ENCODE measurements at regions not wholly inside any gene's neighbourhood (a gene's known extent, or its start where the extent isn't known, plus 50 kb on each side); places are given as distances from the start of the nearest gene placed in this dataset.

DNA sequence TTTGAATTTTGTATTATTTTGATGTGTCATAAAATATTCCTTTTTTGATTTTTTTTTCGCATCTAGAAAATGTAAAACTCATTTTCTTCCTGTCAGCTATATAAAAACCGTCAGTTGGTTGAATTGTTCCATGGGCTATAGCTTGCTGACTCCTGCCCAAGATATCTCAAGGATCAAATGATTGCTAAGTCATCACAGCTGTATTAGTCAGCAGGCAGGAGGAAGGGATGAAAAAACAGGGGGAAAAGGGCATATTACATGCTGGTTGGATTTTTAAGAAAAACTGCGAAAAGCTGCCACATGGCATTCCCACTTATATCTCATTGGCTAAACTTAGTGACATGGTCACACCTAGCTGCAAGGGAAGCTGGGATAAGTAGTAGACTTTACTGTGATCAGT is 569.9 kb downstream of the BCKDHB start:
- DNase-seq (ENCODE audit: extremely low spot score in 2 of 2) = no peak
- Histone ChIP-seq H3K36me3 (no peaks in the 10 kb centered on the region), H3K4me1 (no peaks in the 10 kb centered on the region), H3K27ac (no peak overlapping the region), H3K27me3 (no peaks in the 10 kb centered on the region), H3K4me3 (no peak overlapping the region), H3K9me3 (no peaks in the 10 kb centered on the region)
- intact Hi-C loops (cut with DNase I) = no loop called here
- TF ChIP-seq POLR2A (IDR thresholded peaks at IDR 0.05) (no peak), POLR2AphosphoS5 (IDR thresholded peaks at IDR 0.05; ENCODE audit: insufficient read depth in 1 of 2, low read depth in 1 of 2) (no peak)
- TF ChIP-seq, protein P1, sequence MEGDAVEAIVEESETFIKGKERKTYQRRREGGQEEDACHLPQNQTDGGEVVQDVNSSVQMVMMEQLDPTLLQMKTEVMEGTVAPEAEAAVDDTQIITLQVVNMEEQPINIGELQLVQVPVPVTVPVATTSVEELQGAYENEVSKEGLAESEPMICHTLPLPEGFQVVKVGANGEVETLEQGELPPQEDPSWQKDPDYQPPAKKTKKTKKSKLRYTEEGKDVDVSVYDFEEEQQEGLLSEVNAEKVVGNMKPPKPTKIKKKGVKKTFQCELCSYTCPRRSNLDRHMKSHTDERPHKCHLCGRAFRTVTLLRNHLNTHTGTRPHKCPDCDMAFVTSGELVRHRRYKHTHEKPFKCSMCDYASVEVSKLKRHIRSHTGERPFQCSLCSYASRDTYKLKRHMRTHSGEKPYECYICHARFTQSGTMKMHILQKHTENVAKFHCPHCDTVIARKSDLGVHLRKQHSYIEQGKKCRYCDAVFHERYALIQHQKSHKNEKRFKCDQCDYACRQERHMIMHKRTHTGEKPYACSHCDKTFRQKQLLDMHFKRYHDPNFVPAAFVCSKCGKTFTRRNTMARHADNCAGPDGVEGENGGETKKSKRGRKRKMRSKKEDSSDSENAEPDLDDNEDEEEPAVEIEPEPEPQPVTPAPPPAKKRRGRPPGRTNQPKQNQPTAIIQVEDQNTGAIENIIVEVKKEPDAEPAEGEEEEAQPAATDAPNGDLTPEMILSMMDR (IDR thresholded peaks at IDR 0.05) = no peak

DNA sequence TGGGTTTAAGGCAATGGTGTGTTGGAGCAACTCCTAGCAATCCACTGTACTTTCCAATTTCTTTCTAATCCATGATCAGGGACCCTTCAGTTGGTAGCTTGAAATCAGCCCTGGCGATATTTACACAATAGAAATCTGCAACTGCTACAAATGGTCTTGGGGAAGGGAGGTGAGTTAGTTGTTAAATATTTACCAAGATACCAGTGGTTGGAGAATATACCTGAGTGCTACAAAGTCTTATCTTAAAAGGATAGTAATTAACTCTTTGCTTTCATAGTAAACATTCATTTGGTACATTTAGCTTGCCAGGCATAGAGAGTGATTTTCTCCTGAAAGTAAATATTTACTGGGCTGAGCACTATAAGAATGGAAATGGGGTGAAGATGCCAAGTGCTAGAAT is 568.2 kb downstream of the BCKDHB start:
- H3K27ac ChIP-seq = no peak overlapping the region
- no peak overlapping the region for H3K4me3 ChIP-seq
- intact Hi-C loops (cut with DNase I) = no loop called here
- H3K36me3 ChIP-seq = no peaks in the 10 kb centered on the region
- H3K4me1 ChIP-seq = no peaks in the 10 kb centered on the region
- no peak for DNase-seq (ENCODE audit: extremely low spot score in 2 of 2)
- no peaks in the 10 kb centered on the region for H3K27me3 ChIP-seq
- no peaks in the 10 kb centered on the region for H3K9me3 ChIP-seq
- TF ChIP-seq POLR2AphosphoS5 (IDR thresholded peaks at IDR 0.05; ENCODE audit: insufficient read depth in 1 of 2, low read depth in 1 of 2) (no peak), POLR2A (IDR thresholded peaks at IDR 0.05) (no peak)
- TF ChIP-seq, protein P1 (IDR thresholded peaks at IDR 0.05) = no peak

DNA sequence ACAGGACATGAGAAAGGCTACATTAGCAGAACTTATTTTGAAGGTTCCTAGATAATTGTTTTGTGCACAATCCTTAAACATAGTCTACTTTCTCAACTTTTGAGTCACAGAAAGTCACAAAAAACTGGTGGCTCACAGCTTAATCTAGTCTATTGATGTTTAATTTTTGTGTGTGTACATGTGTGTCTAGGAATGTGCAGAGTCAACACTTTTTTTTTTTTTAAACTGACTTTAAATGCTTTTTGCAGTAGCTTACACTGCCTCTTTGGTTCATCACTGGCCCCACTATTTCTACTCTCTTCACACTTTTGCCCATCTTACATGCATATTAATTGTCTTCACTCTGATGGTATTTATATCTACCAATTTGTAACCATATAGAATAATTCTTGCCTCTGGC is 566.9 kb downstream of the BCKDHB start:
- DNase-seq (ENCODE audit: extremely low spot score in 2 of 2) = no peak
- H3K27me3 ChIP-seq = no peaks in the 10 kb centered on the region
- no peak overlapping the region for H3K4me3 ChIP-seq
- intact Hi-C loops (cut with DNase I) = no loop called here
- no peaks in the 10 kb centered on the region for H3K36me3 ChIP-seq
- no peaks in the 10 kb centered on the region for H3K4me1 ChIP-seq
- TF ChIP-seq POLR2AphosphoS5 (IDR thresholded peaks at IDR 0.05; ENCODE audit: insufficient read depth in 1 of 2, low read depth in 1 of 2) (no peak), POLR2A (IDR thresholded peaks at IDR 0.05) (no peak)
- TF ChIP-seq, protein P1 (IDR thresholded peaks at IDR 0.05) = no peak
- no peaks in the 10 kb centered on the region for H3K9me3 ChIP-seq
- H3K27ac ChIP-seq = no peak overlapping the region

DNA sequence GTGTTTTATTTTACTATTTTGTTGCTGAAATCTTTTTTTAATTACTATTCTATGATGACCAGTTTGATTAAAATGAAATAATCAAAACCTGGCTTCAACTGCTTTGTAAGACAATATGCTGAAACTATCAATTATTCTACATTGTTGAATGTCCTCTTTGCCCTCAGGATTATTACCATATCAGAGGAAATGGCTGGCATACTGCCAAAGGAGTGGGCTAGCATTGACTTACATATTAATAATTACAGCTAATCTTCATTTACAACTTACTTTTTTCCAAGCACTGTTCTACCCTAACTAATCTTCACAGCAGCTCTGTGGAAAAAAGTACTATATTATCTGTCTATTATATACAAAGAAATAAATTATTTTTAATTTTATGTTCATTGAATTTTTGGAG is 560.5 kb downstream of the BCKDHB start:
- intact Hi-C loops (cut with DNase I) = no loop called here
- Histone ChIP-seq H3K27me3 (no peaks in the 10 kb centered on the region), H3K4me3 (no peak overlapping the region), H3K27ac (no peak overlapping the region), H3K4me1 (no peaks in the 10 kb centered on the region), H3K9me3 (no peaks in the 10 kb centered on the region), H3K36me3 (no peaks in the 10 kb centered on the region)
- TF ChIP-seq POLR2A (IDR thresholded peaks at IDR 0.05) = no peak
- TF ChIP-seq, protein P1 (IDR thresholded peaks at IDR 0.05) = no peak
- TF ChIP-seq POLR2AphosphoS5 (IDR thresholded peaks at IDR 0.05; ENCODE audit: insufficient read depth in 1 of 2, low read depth in 1 of 2) = no peak
- DNase-seq (ENCODE audit: extremely low spot score in 2 of 2) = no peak

DNA sequence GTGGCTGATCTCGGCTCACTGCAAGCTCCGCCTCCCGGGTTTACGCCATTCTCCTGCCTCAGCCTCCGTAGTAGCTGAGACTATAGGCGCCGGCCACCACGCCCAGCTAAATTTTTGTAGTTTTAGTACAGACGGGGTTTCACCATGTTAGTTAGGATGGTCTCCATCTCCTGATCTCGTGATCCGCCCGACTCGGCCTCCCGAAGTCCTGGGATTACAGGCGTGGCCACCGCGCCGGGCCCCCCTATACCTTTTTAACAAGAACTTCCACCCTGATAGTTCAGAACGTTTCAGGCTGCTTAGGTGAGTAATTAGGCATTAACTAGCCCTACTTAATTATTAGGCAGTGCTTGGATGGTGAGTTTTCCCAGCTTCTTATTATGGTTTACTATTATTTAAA is 552.5 kb downstream of the BCKDHB start:
- H3K27me3 ChIP-seq = no peaks in the 10 kb centered on the region
- DNase-seq (ENCODE audit: extremely low spot score in 2 of 2) = no peak
- no peaks in the 10 kb centered on the region for H3K9me3 ChIP-seq
- H3K4me1 ChIP-seq = no peaks in the 10 kb centered on the region
- intact Hi-C loops (cut with DNase I) = no loop called here
- no peaks in the 10 kb centered on the region for H3K36me3 ChIP-seq
- no peak overlapping the region for H3K4me3 ChIP-seq
- TF ChIP-seq POLR2A (IDR thresholded peaks at IDR 0.05) (no peak), POLR2AphosphoS5 (IDR thresholded peaks at IDR 0.05; ENCODE audit: insufficient read depth in 1 of 2, low read depth in 1 of 2) (no peak)
- TF ChIP-seq, protein P1 (IDR thresholded peaks at IDR 0.05) = no peak
- H3K27ac ChIP-seq = no peak overlapping the region
